Astrocyte (in vitro differentiated cells and primary cell): ENCODE measurements at regions not wholly inside any gene's neighbourhood (a gene's known extent, or its start where the extent isn't known, plus 50 kb on each side); places are given as distances from the start of the nearest gene placed in this dataset.

ENCODE experiments used
- EZH2 ChIP-seq: IDR thresholded peaks from 2 replicates; pipeline ENCODE4 v1.6.1; 2012; ENCODE audit warnings: mild to moderate bottlenecking, low read length, inconsistent platforms; ENCODE audit not compliant: insufficient read depth
- TF ChIP-seq, protein P1 (sequence below): IDR thresholded peaks from 2 replicates; pipeline ENCODE4 v1.5.1; 2011; ENCODE audit warnings: low read depth, mild to moderate bottlenecking, inconsistent platforms, low read length, moderate library complexity; ENCODE audit not compliant: insufficient read depth

DNA sequence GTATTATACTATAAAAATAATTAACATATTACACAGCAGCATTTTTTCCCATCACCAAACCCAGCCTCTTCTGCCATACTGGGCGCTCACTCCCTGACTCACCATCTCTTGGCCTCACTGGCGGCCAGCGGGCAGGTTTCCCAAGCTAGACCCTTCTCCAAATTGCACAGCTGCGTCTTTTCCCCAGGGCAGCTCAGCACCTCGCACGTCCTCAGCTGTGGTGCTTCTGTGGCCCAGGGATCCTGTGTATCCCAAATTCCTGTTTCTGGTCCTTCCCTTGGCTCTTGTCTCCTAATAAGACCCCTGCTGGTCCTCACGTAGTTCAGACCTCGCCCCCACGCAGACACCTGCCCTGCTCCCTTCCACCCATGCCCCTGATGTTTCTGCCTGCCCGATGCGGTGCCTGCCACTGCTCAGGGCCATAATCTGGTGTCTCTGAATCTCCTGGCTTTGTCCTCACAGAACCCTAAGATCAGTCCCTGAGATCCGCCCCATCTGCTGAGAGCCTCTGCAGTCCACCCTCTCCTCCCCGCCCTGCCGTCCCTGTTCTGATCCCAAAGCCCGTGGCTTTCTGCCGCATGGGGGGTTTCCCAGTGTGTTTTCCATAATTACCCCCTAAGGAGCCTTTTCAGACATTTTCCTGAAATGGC lies 290.1 kb downstream of the TCERG1L start:
- TF ChIP-seq EZH2: no peak
- TF ChIP-seq, protein P1, sequence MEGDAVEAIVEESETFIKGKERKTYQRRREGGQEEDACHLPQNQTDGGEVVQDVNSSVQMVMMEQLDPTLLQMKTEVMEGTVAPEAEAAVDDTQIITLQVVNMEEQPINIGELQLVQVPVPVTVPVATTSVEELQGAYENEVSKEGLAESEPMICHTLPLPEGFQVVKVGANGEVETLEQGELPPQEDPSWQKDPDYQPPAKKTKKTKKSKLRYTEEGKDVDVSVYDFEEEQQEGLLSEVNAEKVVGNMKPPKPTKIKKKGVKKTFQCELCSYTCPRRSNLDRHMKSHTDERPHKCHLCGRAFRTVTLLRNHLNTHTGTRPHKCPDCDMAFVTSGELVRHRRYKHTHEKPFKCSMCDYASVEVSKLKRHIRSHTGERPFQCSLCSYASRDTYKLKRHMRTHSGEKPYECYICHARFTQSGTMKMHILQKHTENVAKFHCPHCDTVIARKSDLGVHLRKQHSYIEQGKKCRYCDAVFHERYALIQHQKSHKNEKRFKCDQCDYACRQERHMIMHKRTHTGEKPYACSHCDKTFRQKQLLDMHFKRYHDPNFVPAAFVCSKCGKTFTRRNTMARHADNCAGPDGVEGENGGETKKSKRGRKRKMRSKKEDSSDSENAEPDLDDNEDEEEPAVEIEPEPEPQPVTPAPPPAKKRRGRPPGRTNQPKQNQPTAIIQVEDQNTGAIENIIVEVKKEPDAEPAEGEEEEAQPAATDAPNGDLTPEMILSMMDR: no peak
